Frontal cortex (tissue), 3 donors: ENCODE measurements at regions not wholly inside any gene's neighbourhood (a gene's known extent, or its start where the extent isn't known, plus 50 kb on each side); places are given as distances from the start of the nearest gene placed in this dataset.

Experiments
- DNase-seq, 2 donors: peaks; one replicate each; pipeline ENCODE4 v3.0.0; 2012; ENCODE audit warnings: low spot score in 2 of 2
- FAIRE-seq: peaks from 2 replicates; lab custom pipeline; 2012; peaks lifted over from hg19 to GRCh38; lab: Jason Lieb, UNC
- donor health status: control.
- donor health status: control.
- donor health status: control.

DNA sequence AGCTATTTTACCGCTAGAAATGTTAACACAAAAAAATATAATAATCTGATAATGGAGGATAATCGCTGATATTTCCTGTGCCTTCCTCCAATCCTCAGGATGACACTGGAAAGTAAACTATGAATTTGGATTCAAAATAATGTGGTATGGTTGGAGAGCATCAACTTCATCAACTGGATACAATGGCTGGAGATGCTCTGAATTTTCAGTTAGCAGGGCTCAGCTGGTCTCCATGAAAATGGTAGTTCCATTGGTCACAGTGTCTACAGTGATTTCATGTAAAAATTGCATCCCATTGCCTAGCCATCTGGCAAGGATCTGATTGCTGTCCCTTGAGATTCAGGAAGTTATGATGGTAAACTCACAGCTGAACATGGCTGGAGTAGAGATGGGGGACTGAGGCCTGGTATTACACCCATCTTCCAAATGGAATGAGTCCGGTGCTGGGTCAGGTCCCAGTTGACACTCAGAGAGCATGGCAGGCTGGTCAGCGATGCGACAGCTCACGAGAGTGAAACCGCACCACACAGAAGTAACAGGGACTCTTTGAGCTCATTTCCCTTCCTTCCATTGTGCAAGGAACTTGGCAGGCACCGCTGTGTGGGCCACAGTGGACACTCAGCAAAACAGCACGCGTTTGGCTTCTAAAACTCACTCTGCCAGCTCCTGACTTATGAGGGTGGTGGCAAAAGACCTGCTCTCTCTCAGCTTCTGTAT lies 142.4 kb upstream of the TNFAIP3 start:
- no peak for DNase-seq
- FAIRE-seq, result no peak

DNA sequence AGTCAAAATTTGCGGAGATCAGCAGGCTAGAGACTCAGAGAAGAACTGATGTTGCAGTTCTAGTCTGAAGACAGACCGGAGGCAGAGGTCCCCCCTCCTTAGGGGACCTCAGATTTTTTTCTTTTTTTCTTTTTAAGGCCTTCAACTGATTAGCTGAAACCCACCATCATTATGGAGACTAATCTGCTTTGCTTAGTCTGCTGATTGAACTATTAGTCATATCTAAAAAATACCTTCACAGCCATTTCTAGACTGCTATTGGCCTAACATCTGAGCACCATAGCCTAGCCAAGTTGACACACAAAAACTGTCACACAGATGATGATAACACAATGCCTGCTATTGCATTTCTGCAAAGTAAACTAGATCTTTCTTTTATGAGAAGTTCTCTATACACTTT lies 141.1 kb upstream of the TNFAIP3 start:
- DNase-seq, result no peak
- no peak for FAIRE-seq

DNA sequence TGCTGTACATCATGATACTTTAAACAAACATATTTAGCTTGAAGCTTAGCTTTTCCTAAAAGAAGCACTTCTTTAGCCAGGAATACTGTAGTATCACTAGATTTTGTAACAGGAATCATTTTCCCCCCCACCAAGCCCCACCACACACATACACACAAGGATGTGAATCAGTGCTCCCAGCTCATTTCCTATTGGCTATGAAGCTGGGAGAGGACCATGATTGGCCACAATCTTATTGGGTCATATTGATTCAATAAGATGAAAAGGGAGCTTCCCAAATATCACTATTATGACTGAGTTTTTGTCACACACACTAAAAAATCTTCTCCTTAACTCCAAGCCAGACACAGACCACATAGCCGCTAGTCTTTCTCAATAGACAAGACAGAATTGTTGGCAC lies 140.5 kb upstream of the TNFAIP3 start:
- DNase-seq (no peak), FAIRE-seq (no peak)

DNA sequence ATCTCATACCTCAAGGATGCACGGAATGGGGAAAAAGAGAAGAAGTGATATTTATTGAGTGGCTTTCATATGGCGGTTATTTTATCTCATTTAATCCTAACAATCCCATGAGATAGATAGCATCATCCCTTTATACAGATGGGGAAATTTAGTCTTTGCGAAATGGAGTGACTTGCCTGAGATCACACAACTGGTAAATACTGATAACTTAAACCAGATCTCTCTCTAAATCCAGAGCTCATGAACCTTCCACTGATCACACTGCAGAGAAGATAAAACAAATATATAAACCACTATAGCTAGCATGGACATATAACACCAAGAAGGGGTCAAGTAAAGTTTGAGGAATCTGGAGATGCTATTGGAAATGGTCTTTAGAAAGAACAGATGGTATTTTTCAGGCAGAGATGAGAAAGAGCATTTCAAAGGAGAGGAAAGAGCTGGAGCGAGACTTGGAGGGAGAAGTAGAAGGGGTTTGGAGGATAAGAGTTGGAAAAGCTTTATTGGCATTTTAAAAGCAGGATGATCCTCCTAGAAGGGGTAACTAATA lies 139.8 kb upstream of the TNFAIP3 start:
- FAIRE-seq (no peak), DNase-seq (no peak)

DNA sequence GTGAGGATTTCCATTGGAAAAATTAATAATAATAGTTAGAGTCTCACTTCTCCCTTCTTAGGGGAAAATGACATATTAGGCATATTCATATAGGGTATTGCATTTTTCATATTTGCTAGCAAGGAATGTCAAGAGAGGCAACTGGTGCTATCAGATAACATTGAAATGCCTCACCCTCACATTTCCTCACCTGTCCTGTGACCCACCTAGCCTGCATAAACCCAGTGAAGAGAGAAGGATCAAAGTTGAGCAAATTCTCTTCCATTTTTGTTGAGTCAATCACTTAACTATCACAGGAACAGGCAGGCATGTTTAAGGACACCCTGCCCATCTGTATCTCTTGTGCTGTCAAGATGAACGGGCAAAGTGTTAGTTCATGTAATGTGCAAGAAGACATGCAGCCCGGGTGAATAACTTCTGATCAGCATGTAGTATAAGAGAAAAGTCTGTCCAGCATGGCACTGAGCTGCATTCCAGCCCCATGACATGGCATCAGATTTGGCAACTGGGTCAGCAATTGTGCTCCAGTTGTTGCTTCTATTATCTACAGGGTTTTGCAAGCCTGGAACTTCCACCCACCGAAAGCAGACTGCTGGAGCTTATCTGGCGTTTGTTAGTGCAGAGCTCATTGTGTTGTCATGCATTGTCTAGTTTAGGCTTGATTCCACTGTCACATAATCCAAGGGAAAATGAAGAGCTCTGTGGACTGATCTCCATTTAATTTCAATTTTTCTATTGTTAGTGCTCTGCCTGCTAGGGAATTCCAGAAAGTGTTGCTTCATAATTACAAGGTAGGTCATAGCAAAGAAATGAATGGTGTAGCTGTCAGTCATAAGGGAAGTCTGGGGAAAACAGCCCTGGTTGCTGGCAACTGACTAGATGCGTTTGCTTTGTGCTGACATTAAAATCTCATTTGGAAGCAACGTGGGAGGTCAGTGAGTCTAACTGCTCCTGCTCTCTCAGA lies 138.4 kb upstream of the TNFAIP3 start:
- DNase-seq, result no peak
- FAIRE-seq, result no peak

DNA sequence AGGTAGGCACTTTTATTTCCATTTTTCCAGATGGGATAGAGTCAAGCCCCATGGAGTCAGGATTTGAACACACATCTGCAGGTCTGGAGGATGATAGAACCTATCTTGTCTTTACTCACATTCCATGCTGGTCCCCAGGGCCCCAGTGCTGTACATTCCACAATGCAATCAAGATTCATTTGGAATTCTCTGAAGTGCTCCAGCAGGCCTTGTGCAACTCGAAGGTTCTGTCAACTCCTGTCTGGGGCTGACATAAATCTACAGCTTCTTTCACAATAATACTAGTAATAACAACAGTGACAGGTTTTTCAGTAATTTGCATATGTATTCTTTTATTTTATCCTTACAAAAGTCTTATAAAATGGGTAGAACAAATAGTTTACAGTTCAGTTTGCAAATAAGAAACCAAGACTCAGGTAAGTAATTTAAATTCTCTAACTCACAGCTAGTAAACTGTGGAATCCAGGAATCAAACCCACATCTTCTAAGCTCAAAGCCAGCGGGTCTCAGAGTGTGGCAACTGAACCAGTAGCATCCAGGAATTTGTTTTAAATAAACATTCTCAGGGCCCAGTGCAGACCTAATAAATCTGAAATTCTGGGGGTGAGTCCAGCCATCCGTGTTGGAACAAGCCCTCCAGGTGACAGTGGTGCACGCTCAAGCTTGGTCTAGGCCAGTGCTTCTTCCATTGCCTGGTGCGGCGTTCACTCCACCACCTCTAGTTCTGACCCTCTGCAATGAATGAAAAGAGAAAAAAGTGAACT lies 137.0 kb upstream of the TNFAIP3 start:
- FAIRE-seq (no peak), DNase-seq (no peak)

DNA sequence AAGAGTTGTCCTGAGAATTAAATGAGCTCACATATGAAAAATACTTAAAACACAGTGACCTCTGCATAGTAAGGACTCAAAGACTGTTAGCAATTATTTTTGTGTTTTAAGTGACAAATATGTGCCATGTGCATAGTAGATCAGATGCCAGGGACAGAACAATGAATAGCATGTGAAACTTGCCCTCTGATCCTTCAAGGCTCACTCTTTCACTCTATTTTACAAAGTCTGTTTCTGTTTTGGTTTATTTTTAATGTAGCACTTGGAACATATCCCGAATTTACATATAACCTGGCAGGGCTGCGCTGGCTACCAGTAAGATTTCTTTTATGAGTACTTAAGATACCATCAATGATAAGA lies 135.5 kb upstream of the TNFAIP3 start:
- FAIRE-seq (no peak), DNase-seq (no peak)

DNA sequence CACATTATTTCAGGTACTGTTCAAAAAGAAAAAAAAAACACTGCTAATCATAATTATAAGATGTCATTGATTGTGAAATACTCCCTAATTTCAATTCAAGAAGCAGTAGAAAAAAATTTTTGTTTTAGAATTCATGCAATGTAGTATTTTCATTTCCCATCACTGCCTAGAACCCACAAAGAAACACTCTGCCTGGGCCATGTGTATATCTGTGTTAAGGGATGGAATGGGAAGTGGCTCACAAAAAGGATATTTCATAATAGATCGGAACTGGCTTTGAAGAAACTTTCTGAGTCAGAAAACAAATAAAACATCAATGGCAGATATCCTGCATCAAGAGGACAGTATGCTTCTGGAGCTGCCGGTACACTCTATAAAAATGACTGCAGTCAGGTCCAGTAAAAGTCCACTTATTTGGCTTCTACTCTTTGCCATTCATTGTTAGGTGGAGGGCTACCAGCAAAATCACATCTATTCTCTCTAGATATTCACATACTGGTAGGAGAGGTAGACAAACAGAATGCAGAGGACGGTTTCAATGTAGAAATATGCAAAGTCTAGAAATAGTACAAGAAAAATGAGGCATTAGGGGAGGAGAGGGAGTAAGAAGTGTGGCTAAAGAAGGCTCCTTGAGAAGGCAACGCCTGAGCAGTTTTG lies 135.0 kb upstream of the TNFAIP3 start:
- DNase-seq (no peak), FAIRE-seq (no peak)

DNA sequence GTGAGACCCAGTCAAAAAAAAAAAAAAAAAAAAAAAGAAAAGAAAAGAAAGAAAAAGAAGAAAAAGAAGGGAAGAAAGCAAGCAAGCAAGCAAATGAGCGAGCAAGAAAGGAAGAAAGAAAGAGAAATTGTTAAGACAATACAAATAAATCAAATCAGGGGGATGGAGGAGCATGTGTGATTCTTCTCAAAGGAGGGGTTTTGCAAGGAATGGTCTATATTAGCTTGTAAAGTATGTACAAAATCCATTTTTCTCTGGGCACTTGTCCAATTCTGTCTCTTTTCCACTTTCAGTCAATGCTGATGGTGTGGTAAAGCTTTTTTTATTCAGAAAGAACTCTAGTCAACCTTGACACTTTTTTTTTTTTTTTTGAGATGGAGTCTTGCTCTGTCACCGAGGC lies 133.7 kb upstream of the TNFAIP3 start:
- no peak for FAIRE-seq
- DNase-seq, result no peak

DNA sequence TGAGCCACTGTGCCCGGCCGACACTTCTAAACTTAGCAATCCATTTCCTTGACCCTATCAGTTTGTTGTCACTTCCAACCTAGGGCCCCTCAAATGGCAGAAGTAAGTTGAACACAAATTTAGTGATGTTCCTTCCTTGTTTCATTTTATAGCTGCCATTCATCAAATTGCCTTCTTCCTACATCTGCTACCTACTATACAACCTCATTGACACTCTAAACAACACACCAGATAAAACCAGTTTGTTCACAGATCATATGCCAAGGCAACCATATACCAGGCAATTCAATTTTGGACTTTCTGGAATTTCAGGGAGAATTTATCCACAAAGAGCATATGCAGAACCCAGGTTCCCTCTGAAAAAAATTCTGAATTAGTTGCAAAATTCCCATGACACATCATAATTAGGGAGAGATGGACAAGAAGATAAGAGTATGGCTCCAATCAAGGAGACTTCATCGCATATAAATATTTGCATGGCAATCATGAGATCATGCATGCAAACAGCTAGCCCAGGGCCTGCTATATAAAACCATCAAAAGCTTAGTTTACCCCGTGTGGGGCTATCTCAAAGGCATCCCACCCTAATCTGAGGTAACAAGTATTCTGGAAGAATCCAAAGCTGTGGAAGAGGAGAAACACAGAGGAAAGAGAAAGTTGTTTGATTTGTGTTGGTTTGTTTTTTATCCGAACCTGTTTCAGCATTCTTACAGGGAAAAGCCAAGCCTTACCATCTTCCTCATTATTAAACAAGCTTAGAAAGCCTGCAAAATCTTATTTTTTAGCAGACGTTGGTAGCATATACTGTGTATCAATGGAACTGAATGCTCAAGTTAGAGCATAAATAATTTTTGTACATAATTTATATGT lies 132.8 kb upstream of the TNFAIP3 start:
- no peak for DNase-seq
- FAIRE-seq, result no peak

DNA sequence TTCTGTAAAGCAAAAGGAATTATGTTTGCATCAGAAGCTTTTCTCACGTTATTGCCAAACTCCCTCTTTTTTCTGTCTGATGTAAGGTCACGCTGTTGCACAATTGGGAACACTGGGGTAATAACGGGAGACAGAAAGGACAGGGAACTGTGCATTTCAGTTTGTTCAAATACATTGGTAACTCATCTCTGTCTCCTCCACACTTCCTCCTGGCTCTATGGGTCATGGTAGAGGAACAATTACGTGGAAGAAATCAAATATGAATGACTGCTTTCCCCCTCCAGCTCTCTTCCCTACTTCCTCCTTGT lies 132.2 kb upstream of the TNFAIP3 start:
- DNase-seq, result no peak
- no peak for FAIRE-seq

DNA sequence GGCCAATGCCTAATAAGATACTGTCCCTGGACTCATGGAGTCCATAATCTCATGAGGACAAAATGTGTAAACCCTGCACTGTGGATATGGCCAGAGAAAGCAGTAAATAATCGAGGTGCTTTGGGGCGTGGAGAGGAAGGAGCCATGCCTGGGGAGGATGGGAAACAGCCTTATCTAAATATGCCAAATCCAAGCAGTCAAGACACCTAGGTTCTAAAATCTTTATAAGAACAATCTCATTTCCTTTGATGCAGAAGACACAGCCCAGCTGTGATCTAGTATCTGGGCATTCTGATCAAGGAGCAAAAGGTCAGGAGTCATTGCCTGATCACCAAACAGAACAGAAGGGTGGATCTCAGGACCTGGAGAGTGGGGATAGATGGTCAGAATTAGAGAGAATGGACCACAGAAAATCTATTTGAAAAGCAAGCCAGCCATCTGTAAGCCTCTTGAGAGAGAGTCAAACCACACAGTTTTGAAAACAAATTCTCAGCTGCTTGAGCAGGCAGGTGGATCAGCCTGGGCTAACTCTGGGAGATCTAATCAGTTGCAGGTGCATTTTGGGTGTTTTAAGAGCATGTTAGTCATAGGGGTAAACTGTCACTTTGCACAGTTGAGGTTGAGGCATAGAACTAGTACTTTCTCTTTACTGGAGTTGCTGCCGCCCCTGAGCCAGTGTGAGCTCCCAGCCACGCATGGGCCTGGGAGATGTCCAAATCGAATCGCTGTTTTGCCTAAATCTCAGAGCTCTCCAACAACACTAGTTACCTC lies 130.8 kb upstream of the TNFAIP3 start:
- FAIRE-seq, result no peak
- DNase-seq, result no peak

DNA sequence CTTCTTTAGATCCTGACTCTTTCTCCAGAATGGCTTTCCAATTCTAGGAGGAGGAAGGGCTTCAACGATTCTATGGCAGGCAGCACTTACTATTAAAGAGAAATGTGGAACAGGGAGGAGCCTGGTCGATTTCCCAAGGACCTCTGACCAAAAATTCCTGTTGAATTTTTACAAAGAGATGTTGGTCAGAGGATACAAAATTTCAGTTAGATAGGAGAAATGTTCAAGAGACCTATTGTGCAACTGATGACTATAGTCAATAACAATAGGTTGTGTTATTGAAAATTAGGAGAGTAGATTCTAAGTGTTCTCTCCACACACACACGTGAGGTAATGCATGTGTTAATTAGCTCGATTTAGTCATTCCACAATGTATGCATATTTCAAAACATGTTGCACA lies 130.1 kb upstream of the TNFAIP3 start:
- FAIRE-seq (no peak), DNase-seq (no peak)

DNA sequence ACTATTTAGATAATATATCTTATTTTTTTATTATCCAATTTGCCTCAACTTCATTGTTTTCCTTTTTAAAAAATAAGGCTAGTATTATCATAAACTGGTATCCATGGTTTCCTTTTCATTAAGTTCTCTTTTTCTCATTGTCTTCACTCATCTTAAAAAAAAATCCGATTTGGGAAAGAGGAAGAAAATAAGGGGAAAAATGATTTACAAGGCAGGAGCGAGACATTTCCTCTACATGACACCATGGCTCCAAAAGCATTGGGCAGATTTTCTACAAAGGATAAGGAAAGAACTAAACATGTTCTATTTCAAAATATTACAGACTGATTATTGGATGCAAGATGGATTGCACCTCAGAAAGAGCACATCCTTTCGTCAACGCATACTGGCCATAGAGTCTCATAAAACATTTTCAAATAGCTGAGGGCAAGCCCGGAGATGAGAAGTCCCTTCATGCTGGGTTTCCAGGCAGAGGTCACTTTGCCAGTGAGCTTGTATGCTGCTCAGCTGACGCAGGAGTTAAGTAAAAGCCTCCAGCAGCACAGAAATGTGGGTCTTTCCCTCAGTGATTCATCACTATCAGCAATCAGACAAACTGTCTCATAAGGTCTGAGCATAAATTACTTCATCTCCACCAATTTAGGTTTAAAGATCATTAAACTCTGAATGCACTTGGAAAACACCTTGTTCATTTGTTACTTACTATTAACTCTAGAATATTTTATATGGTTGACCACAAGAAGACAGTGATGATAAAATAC lies 129.0 kb upstream of the TNFAIP3 start:
- FAIRE-seq, result no peak

DNA sequence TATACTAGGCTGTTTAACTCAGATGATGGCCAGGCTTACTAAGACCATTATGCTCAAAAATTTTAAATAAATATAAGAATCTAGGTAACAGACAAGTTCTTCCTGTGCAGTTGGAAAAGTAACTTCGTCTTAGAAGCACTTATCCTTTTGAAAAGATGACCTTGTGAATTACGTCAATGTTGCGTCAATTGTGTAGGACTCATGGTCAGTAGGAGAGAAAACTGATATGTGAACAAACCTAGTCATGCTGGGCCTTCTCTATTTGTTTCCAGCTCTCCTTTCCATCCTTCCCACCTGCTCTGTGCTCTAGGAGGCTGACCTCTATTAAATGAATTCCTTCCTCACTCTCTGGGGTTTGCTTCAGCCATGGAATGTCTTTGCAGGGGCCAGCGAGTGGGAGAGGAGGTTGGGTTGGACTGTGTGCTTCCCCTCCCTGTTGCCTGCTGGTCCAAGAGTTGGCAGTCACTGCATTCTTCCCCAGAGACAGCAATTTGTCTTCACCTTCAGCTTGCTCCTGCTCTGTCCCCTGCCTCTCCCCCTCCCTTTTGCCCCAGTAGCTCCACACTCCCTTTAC lies 128.0 kb upstream of the TNFAIP3 start:
- DNase-seq, result no peak
- no peak for FAIRE-seq

More for the DNA sequence above, 129.0 kb upstream of the TNFAIP3 start:
- no peak for DNase-seq

DNA sequence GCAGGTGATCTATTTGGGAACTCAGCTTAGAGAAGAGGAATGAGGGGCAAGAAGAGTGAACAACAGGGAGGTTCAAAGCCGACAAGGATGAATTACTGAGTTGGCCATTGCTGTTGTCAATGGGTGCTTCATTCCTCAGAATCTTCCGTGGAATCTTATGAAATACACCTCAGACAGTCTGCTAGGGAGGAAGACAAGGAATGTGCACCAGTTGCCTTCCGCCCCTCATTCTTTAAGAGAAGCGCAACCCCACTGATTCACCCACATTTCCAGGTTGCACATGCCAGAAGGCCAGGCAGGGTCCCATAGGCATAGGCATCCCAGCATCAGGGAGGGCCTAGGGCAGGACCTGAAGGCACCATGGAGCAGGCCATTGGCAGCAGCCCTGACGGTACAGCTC lies 127.5 kb upstream of the TNFAIP3 start:
- FAIRE-seq (no peak), DNase-seq (no peak)

DNA sequence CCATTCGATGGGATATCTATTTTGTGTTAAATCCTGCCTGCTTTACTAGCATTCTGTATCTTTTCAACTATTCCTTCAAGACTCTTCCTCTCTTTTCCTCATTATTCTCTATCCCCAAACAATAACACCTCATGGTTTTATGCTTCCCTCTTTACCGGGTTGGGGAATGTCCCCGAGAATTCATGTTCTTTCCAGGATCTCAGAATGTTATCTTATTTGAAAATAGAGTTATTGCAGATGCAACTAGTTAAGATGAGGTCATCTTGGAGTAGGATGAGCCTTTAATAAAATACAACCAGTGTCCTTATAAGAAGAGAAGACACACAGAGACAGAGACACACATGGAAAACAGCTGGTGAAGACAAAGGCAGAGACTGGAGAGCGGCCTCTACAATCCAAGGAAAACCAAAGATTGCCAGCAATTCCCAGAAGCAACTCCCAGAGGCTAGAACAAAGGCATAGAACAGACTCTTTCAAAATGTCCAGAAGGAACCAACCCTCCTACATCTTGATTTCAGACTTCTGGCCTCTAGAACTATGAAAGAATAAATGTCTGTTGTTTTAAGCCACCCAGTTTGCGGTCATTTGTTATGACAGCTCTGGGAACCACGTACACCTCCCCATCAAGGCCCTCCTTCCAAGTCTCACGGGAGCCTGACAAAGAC lies 126.8 kb upstream of the TNFAIP3 start:
- FAIRE-seq (no peak), DNase-seq (no peak)
